ENCODE measurements at regions not wholly inside any gene's neighbourhood (a gene's known extent, or its start where the extent isn't known, plus 50 kb on each side); places are given as distances from the start of the nearest gene placed in this dataset.

DNA sequence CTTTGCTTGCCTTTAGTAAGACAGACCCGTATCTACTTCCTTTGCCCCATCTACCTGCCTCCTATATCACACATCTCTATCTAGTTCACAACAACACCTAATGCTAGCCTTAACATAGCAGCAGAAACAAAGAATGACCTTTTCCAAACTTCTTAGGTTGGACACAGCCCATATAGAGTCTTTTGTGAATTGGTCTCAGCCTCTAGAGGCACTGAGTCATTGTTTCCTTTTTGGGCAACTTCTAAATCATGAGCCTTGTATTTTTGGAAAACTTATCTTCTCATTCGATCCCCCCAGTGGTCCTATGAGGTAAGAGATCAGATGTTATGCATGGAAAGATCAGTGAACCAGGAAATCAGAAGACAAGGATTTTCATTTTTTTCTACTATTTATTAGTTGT lies 679.4 kb upstream of the USP24 start:
- no peak for TF ChIP-seq CTCF (IDR thresholded peaks at IDR 0.05)
- TF ChIP-seq POLR2A (IDR thresholded peaks at IDR 0.05), result no peak
